Neural cell (in vitro differentiated cells): ENCODE measurements at regions not wholly inside any gene's neighbourhood (a gene's known extent, or its start where the extent isn't known, plus 50 kb on each side); places are given as distances from the start of the nearest gene placed in this dataset.

Experiments
- EP300 ChIP-seq: fragments of 450-650 bp; conservative IDR thresholded peaks from 2 replicates; pipeline ENCODE4 v1.6.1; 2014; ENCODE audit warnings: antibody characterized with exemption, mild to moderate bottlenecking, moderate library complexity; ENCODE audit not compliant: poor library complexity, severe bottlenecking
- MXI1 ChIP-seq: fragments of 450-650 bp; conservative IDR thresholded peaks from 2 replicates; pipeline ENCODE4 v1.6.1; 2014; ENCODE audit warnings: antibody characterized with exemption, mild to moderate bottlenecking; ENCODE audit not compliant: poor library complexity, severe bottlenecking
- POLR2AphosphoS5 ChIP-seq: IDR thresholded peaks from 2 replicates; pipeline ENCODE4 v1.6.1; 2012
- RAD21 ChIP-seq: fragments of 450-650 bp; conservative IDR thresholded peaks from 2 replicates; pipeline ENCODE4 v1.6.1; 2014; ENCODE audit warnings: antibody characterized with exemption, mild to moderate bottlenecking, moderate library complexity
- SMC3 ChIP-seq: fragments of 450-650 bp; conservative IDR thresholded peaks from 2 replicates; pipeline ENCODE4 v1.6.1; 2014; ENCODE audit warnings: antibody characterized with exemption, mild to moderate bottlenecking, moderate library complexity; ENCODE audit not compliant: poor library complexity
- TF ChIP-seq, protein P1 (sequence below): fragments of 450-650 bp; IDR thresholded peaks from 2 replicates; pipeline ENCODE4 v1.5.1; 2014; ENCODE audit warnings: antibody characterized with exemption, mild to moderate bottlenecking, moderate library complexity; ENCODE audit not compliant: poor library complexity, severe bottlenecking
- TF ChIP-seq, protein P2 (sequence below): IDR thresholded peaks from 2 replicates; pipeline ENCODE4 v1.6.1; 2012; ENCODE audit warnings: borderline replicate concordance

DNA sequence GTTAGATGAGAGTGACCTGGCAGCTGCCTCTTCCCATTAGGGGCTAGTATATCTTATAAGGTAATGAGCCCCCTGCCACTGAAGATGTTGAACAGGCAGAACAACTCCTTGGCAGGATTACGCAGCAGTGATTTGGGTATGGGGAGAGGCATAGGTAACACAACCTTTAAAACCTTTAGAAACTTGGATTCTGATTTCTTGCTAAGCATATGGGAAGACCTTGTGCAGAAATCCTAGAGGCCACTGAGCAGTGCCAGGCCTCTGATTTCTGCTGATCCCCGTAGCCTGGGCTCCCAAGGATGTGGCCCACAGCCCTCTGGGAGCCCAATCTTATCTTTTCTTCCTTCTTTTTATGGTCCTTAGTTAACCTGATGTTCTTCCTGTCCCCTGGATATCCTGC, 237.9 kb upstream of the ROPN1 start:
- no peak for TF ChIP-seq EP300
- no peak for TF ChIP-seq RAD21
- no peak for TF ChIP-seq POLR2AphosphoS5
- TF ChIP-seq, protein P1, sequence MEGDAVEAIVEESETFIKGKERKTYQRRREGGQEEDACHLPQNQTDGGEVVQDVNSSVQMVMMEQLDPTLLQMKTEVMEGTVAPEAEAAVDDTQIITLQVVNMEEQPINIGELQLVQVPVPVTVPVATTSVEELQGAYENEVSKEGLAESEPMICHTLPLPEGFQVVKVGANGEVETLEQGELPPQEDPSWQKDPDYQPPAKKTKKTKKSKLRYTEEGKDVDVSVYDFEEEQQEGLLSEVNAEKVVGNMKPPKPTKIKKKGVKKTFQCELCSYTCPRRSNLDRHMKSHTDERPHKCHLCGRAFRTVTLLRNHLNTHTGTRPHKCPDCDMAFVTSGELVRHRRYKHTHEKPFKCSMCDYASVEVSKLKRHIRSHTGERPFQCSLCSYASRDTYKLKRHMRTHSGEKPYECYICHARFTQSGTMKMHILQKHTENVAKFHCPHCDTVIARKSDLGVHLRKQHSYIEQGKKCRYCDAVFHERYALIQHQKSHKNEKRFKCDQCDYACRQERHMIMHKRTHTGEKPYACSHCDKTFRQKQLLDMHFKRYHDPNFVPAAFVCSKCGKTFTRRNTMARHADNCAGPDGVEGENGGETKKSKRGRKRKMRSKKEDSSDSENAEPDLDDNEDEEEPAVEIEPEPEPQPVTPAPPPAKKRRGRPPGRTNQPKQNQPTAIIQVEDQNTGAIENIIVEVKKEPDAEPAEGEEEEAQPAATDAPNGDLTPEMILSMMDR: no peak
- no peak for TF ChIP-seq SMC3
- TF ChIP-seq, protein P2, sequence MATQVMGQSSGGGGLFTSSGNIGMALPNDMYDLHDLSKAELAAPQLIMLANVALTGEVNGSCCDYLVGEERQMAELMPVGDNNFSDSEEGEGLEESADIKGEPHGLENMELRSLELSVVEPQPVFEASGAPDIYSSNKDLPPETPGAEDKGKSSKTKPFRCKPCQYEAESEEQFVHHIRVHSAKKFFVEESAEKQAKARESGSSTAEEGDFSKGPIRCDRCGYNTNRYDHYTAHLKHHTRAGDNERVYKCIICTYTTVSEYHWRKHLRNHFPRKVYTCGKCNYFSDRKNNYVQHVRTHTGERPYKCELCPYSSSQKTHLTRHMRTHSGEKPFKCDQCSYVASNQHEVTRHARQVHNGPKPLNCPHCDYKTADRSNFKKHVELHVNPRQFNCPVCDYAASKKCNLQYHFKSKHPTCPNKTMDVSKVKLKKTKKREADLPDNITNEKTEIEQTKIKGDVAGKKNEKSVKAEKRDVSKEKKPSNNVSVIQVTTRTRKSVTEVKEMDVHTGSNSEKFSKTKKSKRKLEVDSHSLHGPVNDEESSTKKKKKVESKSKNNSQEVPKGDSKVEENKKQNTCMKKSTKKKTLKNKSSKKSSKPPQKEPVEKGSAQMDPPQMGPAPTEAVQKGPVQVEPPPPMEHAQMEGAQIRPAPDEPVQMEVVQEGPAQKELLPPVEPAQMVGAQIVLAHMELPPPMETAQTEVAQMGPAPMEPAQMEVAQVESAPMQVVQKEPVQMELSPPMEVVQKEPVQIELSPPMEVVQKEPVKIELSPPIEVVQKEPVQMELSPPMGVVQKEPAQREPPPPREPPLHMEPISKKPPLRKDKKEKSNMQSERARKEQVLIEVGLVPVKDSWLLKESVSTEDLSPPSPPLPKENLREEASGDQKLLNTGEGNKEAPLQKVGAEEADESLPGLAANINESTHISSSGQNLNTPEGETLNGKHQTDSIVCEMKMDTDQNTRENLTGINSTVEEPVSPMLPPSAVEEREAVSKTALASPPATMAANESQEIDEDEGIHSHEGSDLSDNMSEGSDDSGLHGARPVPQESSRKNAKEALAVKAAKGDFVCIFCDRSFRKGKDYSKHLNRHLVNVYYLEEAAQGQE: no peak
- TF ChIP-seq MXI1: no peak
